Left lung (tissue), 4 donors: ENCODE measurements at regions not wholly inside any gene's neighbourhood (a gene's known extent, or its start where the extent isn't known, plus 50 kb on each side); places are given as distances from the start of the nearest gene placed in this dataset.

Experiments used
- ATAC-seq: fragments of 200-7000 bp; cut with Tn5 transposase; one replicate; pipeline ENCODE4 v1.9.1; 2020; ENCODE audit warnings: moderate library complexity
- DNase-seq, 4 donors: peaks; one replicate each; pipeline ENCODE4 v3.0.0-alpha.2; 2013 to 2020
- H3K27ac ChIP-seq, 2 donors: fragments of 200-600 bp; sonication (generic) in 1 of 2; one replicate each; pipeline versions ENCODE4 v1.5.0 to v1.8.0; 2020 to 2021
- H3K27me3 ChIP-seq, 2 donors: fragments of 200-600 bp; sonication (generic) in 1 of 2; one replicate each; pipeline versions ENCODE4 v1.5.0 to v1.8.0; 2020 to 2021
- H3K36me3 ChIP-seq, 2 donors: fragments of 200-600 bp; sonication (generic) in 1 of 2; one replicate each; pipeline versions ENCODE4 v1.5.0 to v1.8.0; 2020 to 2021
- H3K4me1 ChIP-seq, 2 donors: fragments of 200-600 bp; one replicate each; pipeline ENCODE4 v1.8.0; 2021
- H3K4me3 ChIP-seq, 2 donors: fragments of 200-600 bp; sonication (generic) in 1 of 2; one replicate each; pipeline versions ENCODE4 v1.5.0 to v1.8.0; 2020 to 2021; ENCODE audit warnings: mild to moderate bottlenecking in 1 of 2
- H3K9me3 ChIP-seq, 2 donors: fragments of 200-600 bp; sonication (generic) in 1 of 2; one replicate each; pipeline versions ENCODE4 v1.5.0 to v1.8.0; 2020 to 2021
- intact Hi-C, 2 donors: fragments of 100-400 bp; cut with DNase I; formaldehyde crosslinking; loops; one replicate each; pipeline versions ENCODE4 v1.11.2 to v1.14.2; 2022
- TF ChIP-seq, protein P1 (sequence below), 2 donors: fragments of 200-600 bp; sonication (generic) in 1 of 2; IDR thresholded peaks; one replicate each; pipeline versions ENCODE4 v1.5.0 to v1.8.0; 2021; ENCODE audit warnings: antibody characterized with exemption in 2 of 2
- donor health status: DM: no; HTN: yes; CAD: no.
- donor health status: DM: no; HTN: no; CAD: no.

DNA sequence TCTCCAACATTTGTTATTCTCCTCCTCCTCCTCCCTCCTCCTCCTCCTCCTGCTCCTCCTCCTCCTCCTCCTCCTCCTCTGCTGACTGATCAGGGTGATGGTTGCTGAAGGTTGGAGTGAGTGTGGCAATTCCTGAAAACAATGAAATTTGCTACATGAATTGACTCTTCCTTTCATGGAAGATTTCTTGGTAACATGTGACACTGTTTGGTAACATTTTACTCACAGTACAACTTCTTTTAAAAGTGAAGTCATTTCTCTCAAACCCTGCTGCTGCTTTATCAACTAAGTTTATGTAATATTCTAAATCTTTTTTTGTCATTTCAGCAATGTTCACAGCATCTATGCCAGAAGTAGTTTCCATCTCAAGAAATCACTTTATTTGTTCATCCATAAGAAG is 543.0 kb downstream of the MAFB start:
- intact Hi-C loops, result no loop called here
- no peak overlapping the region for H3K4me3 ChIP-seq
- no peaks in the 10 kb centered on the region for H3K9me3 ChIP-seq
- H3K4me1 ChIP-seq, result no peaks in the 10 kb centered on the region
- no peaks in the 10 kb centered on the region for H3K36me3 ChIP-seq
- no peaks in the 10 kb centered on the region for H3K27me3 ChIP-seq
- TF ChIP-seq, protein P1, sequence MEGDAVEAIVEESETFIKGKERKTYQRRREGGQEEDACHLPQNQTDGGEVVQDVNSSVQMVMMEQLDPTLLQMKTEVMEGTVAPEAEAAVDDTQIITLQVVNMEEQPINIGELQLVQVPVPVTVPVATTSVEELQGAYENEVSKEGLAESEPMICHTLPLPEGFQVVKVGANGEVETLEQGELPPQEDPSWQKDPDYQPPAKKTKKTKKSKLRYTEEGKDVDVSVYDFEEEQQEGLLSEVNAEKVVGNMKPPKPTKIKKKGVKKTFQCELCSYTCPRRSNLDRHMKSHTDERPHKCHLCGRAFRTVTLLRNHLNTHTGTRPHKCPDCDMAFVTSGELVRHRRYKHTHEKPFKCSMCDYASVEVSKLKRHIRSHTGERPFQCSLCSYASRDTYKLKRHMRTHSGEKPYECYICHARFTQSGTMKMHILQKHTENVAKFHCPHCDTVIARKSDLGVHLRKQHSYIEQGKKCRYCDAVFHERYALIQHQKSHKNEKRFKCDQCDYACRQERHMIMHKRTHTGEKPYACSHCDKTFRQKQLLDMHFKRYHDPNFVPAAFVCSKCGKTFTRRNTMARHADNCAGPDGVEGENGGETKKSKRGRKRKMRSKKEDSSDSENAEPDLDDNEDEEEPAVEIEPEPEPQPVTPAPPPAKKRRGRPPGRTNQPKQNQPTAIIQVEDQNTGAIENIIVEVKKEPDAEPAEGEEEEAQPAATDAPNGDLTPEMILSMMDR (IDR thresholded peaks at IDR 0.05), result no peak
- no peak for ATAC-seq
- H3K27ac ChIP-seq, result no peak overlapping the region
- DNase-seq, result no peak

DNA sequence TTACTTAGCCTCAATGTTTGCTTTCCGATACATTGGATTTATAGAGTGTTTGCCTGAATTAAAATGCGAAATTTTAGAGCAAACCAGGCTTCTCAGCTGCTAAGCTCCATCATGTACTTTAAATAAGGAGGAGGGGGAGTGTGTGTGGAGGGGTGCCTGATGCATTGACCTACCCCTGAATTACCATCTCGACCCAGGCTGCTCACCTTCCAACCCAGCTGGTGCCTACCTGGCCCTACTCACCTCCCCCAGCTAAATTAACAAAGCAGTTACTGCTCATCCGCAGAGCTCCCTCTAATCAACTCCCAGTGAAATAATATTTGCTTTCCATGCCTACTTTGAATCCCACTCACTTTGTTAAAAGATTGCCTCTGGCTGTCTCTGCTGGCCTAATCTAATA is 544.5 kb downstream of the MAFB start:
- Histone ChIP-seq H3K4me3 (no peak overlapping the region), H3K36me3 (no peaks in the 10 kb centered on the region), H3K27me3 (no peaks in the 10 kb centered on the region), H3K9me3 (no peaks in the 10 kb centered on the region), H3K4me1 (no peaks in the 10 kb centered on the region), H3K27ac (no peak overlapping the region)
- ATAC-seq (no peak), DNase-seq (no peak)
- TF ChIP-seq, protein P1 (IDR thresholded peaks at IDR 0.05), result no peak
- intact Hi-C loops, result no loop called here

- H3K4me3 ChIP-seq, result no peak overlapping the region
- DNase-seq (no peak), ATAC-seq (no peak)
- H3K36me3 ChIP-seq, result no peaks in the 10 kb centered on the region
- no peaks in the 10 kb centered on the region for H3K9me3 ChIP-seq
- intact Hi-C loops, result no loop called here
- H3K27me3 ChIP-seq, result no peaks in the 10 kb centered on the region
- TF ChIP-seq, protein P1 (IDR thresholded peaks at IDR 0.05), result no peak
- H3K4me1 ChIP-seq, result no peaks in the 10 kb centered on the region
- no peak overlapping the region for H3K27ac ChIP-seq
These were observed 554.9 kb downstream of the MAFB start for GRCh38 chr20:40134176-40134575.

DNA sequence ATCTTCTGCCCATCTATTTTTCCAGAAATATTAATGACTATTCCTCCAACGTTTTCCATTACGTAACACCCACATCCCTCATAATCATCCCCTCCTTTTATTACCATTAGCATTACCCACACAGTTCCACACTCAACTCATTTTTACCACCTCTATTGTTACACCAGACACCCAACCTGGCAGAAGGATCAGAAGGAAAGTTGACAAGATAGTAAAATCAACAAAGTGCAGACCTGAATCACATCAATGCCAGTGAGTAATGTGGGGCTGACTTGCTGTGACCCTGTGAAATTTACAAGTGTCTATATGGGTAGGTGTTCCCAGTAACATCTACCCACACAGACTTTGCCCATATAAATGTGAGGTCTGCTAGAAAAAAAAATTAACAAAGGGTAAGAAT is 568.2 kb downstream of the MAFB start:
- H3K4me3 ChIP-seq, result no peak overlapping the region
- no peaks in the 10 kb centered on the region for H3K9me3 ChIP-seq
- H3K27me3 ChIP-seq, result no peaks in the 10 kb centered on the region
- DNase-seq, result no peak
- TF ChIP-seq, protein P1 (IDR thresholded peaks at IDR 0.05), result no peak
- intact Hi-C loops, result no loop called here
- H3K4me1 ChIP-seq, result no peaks in the 10 kb centered on the region
- H3K27ac ChIP-seq, result no peak overlapping the region
- H3K36me3 ChIP-seq, result no peaks in the 10 kb centered on the region
- ATAC-seq, result no peak

DNA sequence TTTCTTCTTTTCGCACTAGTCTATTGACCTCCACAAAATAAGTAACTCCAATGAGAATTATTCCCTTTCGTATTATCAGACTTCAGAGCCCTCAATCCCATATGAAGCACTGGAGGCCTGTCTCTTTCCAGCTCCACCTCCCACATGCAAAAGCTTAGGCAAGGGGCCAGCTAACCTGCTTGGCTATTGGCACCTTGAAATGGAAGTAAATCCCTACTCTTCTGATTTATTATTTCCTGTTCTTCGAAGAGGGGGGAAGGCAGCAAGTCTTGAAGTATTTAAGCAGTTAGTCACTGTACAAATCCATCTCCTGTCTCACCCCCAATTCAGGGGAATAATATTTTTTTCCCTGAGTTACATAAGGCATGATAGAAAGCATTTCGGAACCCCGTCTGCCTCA is 577.8 kb downstream of the MAFB start:
- H3K36me3 ChIP-seq, result no peaks in the 10 kb centered on the region
- no peak overlapping the region for H3K27ac ChIP-seq
- H3K4me3 ChIP-seq, result no peak overlapping the region
- H3K27me3 ChIP-seq, result no peaks in the 10 kb centered on the region
- DNase-seq (no peak), ATAC-seq (no peak)
- intact Hi-C loops, result no loop called here
- TF ChIP-seq, protein P1 (IDR thresholded peaks at IDR 0.05), result no peak
- H3K4me1 ChIP-seq, result no peaks in the 10 kb centered on the region
- H3K9me3 ChIP-seq, result no peaks in the 10 kb centered on the region
